ENCODE measurements at regions not wholly inside any gene's neighbourhood (a gene's known extent, or its start where the extent isn't known, plus 50 kb on each side); places are given as distances from the start of the nearest gene placed in this dataset.

DNA sequence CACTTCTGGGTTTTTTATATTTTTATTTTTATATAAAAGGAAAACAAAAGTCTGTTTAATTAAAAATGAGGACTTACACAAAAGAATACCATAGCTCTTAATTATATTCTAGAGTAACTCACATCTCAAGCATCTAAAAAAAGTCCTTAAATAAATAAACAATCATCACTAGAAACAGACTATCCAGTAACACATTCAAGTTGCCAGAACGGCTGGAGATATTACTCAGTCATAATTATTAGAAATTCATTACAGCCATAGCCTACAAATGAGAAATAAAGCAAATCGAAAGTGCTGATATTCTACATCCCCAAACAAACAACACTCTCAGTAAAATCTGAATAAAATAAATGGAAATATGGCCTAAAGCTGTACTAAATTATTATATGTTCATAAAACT, 182.5 kb upstream of the C11orf58 start:
- H3K9me3 ChIP-seq (ENCODE audit: control insufficient read depth, insufficient read depth, low read depth, low read length), result no peaks in the 10 kb centered on the region
- CTCF ChIA-PET, result no interaction called here
- no peak overlapping the region for H3K4me3 ChIP-seq (ENCODE audit: low read depth in 2 of 2, low read length in 2 of 2)
- POLR2A ChIA-PET, result no interaction called here
- no peak for TF ChIP-seq SIN3A (IDR thresholded peaks at IDR 0.05; ENCODE audit: borderline replicate concordance, insufficient read depth, low read depth, low read length)
- TF ChIP-seq, protein P1, sequence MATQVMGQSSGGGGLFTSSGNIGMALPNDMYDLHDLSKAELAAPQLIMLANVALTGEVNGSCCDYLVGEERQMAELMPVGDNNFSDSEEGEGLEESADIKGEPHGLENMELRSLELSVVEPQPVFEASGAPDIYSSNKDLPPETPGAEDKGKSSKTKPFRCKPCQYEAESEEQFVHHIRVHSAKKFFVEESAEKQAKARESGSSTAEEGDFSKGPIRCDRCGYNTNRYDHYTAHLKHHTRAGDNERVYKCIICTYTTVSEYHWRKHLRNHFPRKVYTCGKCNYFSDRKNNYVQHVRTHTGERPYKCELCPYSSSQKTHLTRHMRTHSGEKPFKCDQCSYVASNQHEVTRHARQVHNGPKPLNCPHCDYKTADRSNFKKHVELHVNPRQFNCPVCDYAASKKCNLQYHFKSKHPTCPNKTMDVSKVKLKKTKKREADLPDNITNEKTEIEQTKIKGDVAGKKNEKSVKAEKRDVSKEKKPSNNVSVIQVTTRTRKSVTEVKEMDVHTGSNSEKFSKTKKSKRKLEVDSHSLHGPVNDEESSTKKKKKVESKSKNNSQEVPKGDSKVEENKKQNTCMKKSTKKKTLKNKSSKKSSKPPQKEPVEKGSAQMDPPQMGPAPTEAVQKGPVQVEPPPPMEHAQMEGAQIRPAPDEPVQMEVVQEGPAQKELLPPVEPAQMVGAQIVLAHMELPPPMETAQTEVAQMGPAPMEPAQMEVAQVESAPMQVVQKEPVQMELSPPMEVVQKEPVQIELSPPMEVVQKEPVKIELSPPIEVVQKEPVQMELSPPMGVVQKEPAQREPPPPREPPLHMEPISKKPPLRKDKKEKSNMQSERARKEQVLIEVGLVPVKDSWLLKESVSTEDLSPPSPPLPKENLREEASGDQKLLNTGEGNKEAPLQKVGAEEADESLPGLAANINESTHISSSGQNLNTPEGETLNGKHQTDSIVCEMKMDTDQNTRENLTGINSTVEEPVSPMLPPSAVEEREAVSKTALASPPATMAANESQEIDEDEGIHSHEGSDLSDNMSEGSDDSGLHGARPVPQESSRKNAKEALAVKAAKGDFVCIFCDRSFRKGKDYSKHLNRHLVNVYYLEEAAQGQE (IDR thresholded peaks at IDR 0.05; ENCODE audit: insufficient read depth in 1 of 2, low read depth in 2 of 2, low read length in 1 of 2), result no peak
- TF ChIP-seq CTCF (IDR thresholded peaks at IDR 0.05), result no peak
- TF ChIP-seq TCF7L2 (IDR thresholded peaks at IDR 0.05; ENCODE audit: low read depth, low read length), result no peak
- TF ChIP-seq POLR2AphosphoS5 (IDR thresholded peaks at IDR 0.05; ENCODE audit: low read depth, low read length), result no peak
- in situ Hi-C loops (cut with HindIII; ENCODE audit: low pct_unique_long_range_greater_than_20kb, low sequenced_read_pairs), result no loop called here
- H3K36me3 ChIP-seq (ENCODE audit: control insufficient read depth, insufficient read depth, low read length), result no peaks in the 10 kb centered on the region
- ATAC-seq (no peak), DNase-seq (ENCODE audit: low read depth, low spot score) (no peak)
- H3K4me1 ChIP-seq (ENCODE audit: control insufficient read depth, insufficient read depth, low read length), result no peaks in the 10 kb centered on the region
- BruUV-seq (replicated peaks), result no TSS peak
- H3K27ac ChIP-seq (ENCODE audit: low read length), result no peak overlapping the region
- intact Hi-C loops (cut with micrococcal nuclease; ENCODE audit: unreplicated experiment), result no loop called here
- no peaks in the 10 kb centered on the region for H3K27me3 ChIP-seq (ENCODE audit: control insufficient read depth, insufficient read depth, low read length)

DNA sequence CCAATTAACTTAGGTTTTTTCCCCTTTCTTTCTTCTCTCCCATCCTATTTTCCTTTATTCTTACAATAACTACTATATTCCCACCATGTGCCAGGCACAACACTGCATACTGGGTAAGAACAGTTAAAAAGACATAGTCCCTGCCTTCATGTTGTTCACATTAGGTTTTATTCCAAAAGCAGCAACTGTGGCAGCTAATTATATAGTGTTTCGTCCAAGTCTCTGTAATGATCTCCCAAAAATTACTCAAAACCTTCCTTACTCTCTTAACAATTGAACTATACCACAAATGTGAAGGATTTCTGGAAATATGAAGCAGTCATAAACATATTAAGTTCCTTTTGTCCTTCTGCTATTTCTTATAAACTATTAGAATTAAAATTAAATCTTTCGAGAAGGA, 184.1 kb upstream of the C11orf58 start:
- no peaks in the 10 kb centered on the region for H3K9me3 ChIP-seq (ENCODE audit: control insufficient read depth, insufficient read depth, low read depth, low read length)
- H3K27me3 ChIP-seq (ENCODE audit: control insufficient read depth, insufficient read depth, low read length), result no peaks in the 10 kb centered on the region
- in situ Hi-C loops (cut with HindIII; ENCODE audit: low pct_unique_long_range_greater_than_20kb, low sequenced_read_pairs), result no loop called here
- POLR2A ChIA-PET, result no interaction called here
- TF ChIP-seq SIN3A (IDR thresholded peaks at IDR 0.05; ENCODE audit: borderline replicate concordance, insufficient read depth, low read depth, low read length) (no peak), CTCF (IDR thresholded peaks at IDR 0.05) (no peak), POLR2AphosphoS5 (IDR thresholded peaks at IDR 0.05; ENCODE audit: low read depth, low read length) (no peak), TCF7L2 (IDR thresholded peaks at IDR 0.05; ENCODE audit: low read depth, low read length) (no peak)
- TF ChIP-seq, protein P1 (IDR thresholded peaks at IDR 0.05; ENCODE audit: insufficient read depth in 1 of 2, low read depth in 2 of 2, low read length in 1 of 2), result no peak
- DNase-seq (ENCODE audit: low read depth, low spot score), result no peak
- intact Hi-C loops (cut with micrococcal nuclease; ENCODE audit: unreplicated experiment), result no loop called here
- no peaks in the 10 kb centered on the region for H3K4me1 ChIP-seq (ENCODE audit: control insufficient read depth, insufficient read depth, low read length)
- H3K27ac ChIP-seq (ENCODE audit: low read length), result no peak overlapping the region
- no peaks in the 10 kb centered on the region for H3K36me3 ChIP-seq (ENCODE audit: control insufficient read depth, insufficient read depth, low read length)
- no TSS peak for BruUV-seq (replicated peaks)
- H3K4me3 ChIP-seq (ENCODE audit: low read depth in 2 of 2, low read length in 2 of 2), result no peak overlapping the region
- ATAC-seq, result no peak
- CTCF ChIA-PET, result no interaction called here
